ENCODE measurements at regions not wholly inside any gene's neighbourhood (a gene's known extent, or its start where the extent isn't known, plus 50 kb on each side); places are given as distances from the start of the nearest gene placed in this dataset.

DNA sequence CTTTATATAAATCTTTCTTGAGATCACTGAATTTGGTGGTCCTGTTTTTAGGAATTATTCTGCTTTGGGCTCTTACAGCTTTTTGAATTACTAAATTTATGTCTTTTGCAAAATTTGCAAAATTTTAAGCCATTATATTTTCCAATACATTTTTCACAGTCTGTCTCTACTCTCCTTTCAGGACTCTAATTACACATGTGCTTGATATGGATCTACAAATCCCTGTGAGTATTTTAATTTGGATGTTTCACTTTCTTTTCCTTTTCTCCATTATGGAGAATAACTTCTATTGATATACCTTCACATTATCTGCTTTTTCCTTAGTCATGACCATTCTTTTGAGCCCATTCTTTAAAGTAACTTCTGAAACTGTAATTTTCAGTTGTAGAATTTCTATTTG, 315.4 kb downstream of the DCAF12L2 start:
- no peaks in the 10 kb centered on the region for H4K20me1 ChIP-seq (ENCODE audit: insufficient read depth, low read depth, low read length)

GRCh38 chrX:125883169-125883568, 282.9 kb downstream of the DCAF12L2 start:
- H3K4me3 ChIP-seq (ENCODE audit: low read length), result no peak overlapping the region
- H3K9me2 ChIP-seq (replicated peaks; ENCODE audit: insufficient read depth, low read length), result no peaks in the 10 kb centered on the region

More for the DNA sequence above, 315.4 kb downstream of the DCAF12L2 start:
- H3K9me3 ChIP-seq (ENCODE audit: low read length), result no peaks in the 10 kb centered on the region
- no peaks in the 10 kb centered on the region for H3K79me2 ChIP-seq (ENCODE audit: low read length)
- no peak overlapping the region for H3K9ac ChIP-seq (ENCODE audit: low read length)
- peak overlapping the region; percentile 69; the same call in 1 of the 2 replicates for H2AFZ ChIP-seq (ENCODE audit: low read length)
- H3K9me2 ChIP-seq (replicated peaks; ENCODE audit: insufficient read depth, low read length), result no peaks in the 10 kb centered on the region
- H3K4me1 ChIP-seq (ENCODE audit: low read length), result peaks cover 10% of the 10 kb centered on the region
- no peak overlapping the region for H3K4me2 ChIP-seq (ENCODE audit: low read depth, low read length, poor library complexity, severe bottlenecking)
- H3K27ac ChIP-seq (ENCODE audit: low read length), result peak overlapping the region; percentile 7; the same call in 1 of the 2 replicates
- no peak for DNase-seq
- no peaks in the 10 kb centered on the region for H3K27me3 ChIP-seq (ENCODE audit: low read length)
- no peaks in the 10 kb centered on the region for H3K36me3 ChIP-seq (ENCODE audit: insufficient read depth, low read length)
- no peak overlapping the region for H3K4me3 ChIP-seq (ENCODE audit: low read length)

GRCh38 chrX:125894947-125895346, 271.1 kb downstream of the DCAF12L2 start:
- no peaks in the 10 kb centered on the region for H4K20me1 ChIP-seq (ENCODE audit: insufficient read depth, low read depth, low read length)
- no peak overlapping the region for H3K27ac ChIP-seq (ENCODE audit: low read length)
- H2AFZ ChIP-seq (ENCODE audit: low read length), result no peak overlapping the region
- H3K9me3 ChIP-seq (ENCODE audit: low read length), result no peaks in the 10 kb centered on the region; the same call in 1 of the 2 replicates
- H3K36me3 ChIP-seq (ENCODE audit: insufficient read depth, low read length), result no peaks in the 10 kb centered on the region
- H3K4me1 ChIP-seq (ENCODE audit: low read length), result 0 out of 2 replicates have a peak, but pooled peaks cover 4% of the 10 kb centered on the region
- no peak overlapping the region for H3K9ac ChIP-seq (ENCODE audit: low read length)
- no peaks in the 10 kb centered on the region for H3K79me2 ChIP-seq (ENCODE audit: low read length)
- H3K27me3 ChIP-seq (ENCODE audit: low read length), result no peaks in the 10 kb centered on the region
- no peaks in the 10 kb centered on the region for H3K9me2 ChIP-seq (replicated peaks; ENCODE audit: insufficient read depth, low read length)
- DNase-seq, result no peak
- no peak overlapping the region for H3K4me2 ChIP-seq (ENCODE audit: low read depth, low read length, poor library complexity, severe bottlenecking)
- no peak overlapping the region for H3K4me3 ChIP-seq (ENCODE audit: low read length)

More at GRCh38 chrX:125883169-125883568, 282.9 kb downstream of the DCAF12L2 start:
- Histone ChIP-seq H3K9ac (ENCODE audit: low read length) (no peak overlapping the region), H4K20me1 (ENCODE audit: insufficient read depth, low read depth, low read length) (no peaks in the 10 kb centered on the region), H3K27me3 (ENCODE audit: low read length) (no peaks in the 10 kb centered on the region), H3K79me2 (ENCODE audit: low read length) (no peaks in the 10 kb centered on the region), H2AFZ (ENCODE audit: low read length) (no peak overlapping the region), H3K4me2 (ENCODE audit: low read depth, low read length, poor library complexity, severe bottlenecking) (no peak overlapping the region), H3K9me3 (ENCODE audit: low read length) (peaks cover 19% of the 10 kb centered on the region), H3K27ac (ENCODE audit: low read length) (no peak overlapping the region), H3K4me1 (ENCODE audit: low read length) (no peaks in the 10 kb centered on the region), H3K36me3 (ENCODE audit: insufficient read depth, low read length) (no peaks in the 10 kb centered on the region; the same call in 1 of the 2 replicates)
- no peak for DNase-seq

GRCh38 chrX:125895518-125895917, 270.6 kb downstream of the DCAF12L2 start:
- no peak overlapping the region for H3K27ac ChIP-seq (ENCODE audit: low read length)
- H3K4me1 ChIP-seq (ENCODE audit: low read length), result 0 out of 2 replicates have a peak, but pooled peaks cover 4% of the 10 kb centered on the region
- peaks cover under 1% of the 10 kb centered on the region; the same call in 1 of the 2 replicates for H3K9me3 ChIP-seq (ENCODE audit: low read length)
- no peak overlapping the region for H3K9ac ChIP-seq (ENCODE audit: low read length)
- H3K79me2 ChIP-seq (ENCODE audit: low read length), result no peaks in the 10 kb centered on the region
- H3K9me2 ChIP-seq (replicated peaks; ENCODE audit: insufficient read depth, low read length), result no peaks in the 10 kb centered on the region
- H3K4me3 ChIP-seq (ENCODE audit: low read length), result no peak overlapping the region
- DNase-seq, result no peak
- H3K4me2 ChIP-seq (ENCODE audit: low read depth, low read length, poor library complexity, severe bottlenecking), result no peak overlapping the region
- H4K20me1 ChIP-seq (ENCODE audit: insufficient read depth, low read depth, low read length), result no peaks in the 10 kb centered on the region
- no peaks in the 10 kb centered on the region for H3K36me3 ChIP-seq (ENCODE audit: insufficient read depth, low read length)
- peak overlapping the region; percentile 24; the same call in 1 of the 2 replicates for H2AFZ ChIP-seq (ENCODE audit: low read length)
- no peaks in the 10 kb centered on the region for H3K27me3 ChIP-seq (ENCODE audit: low read length)

- Histone ChIP-seq H3K36me3 (ENCODE audit: insufficient read depth, low read length) (no peaks in the 10 kb centered on the region), H3K9me3 (ENCODE audit: low read length) (no peaks in the 10 kb centered on the region), H2AFZ (ENCODE audit: low read length) (no peak overlapping the region), H3K4me1 (ENCODE audit: low read length) (no peaks in the 10 kb centered on the region), H3K27ac (ENCODE audit: low read length) (no peak overlapping the region), H3K9ac (ENCODE audit: low read length) (no peak overlapping the region), H3K27me3 (ENCODE audit: low read length) (no peaks in the 10 kb centered on the region), H3K79me2 (ENCODE audit: low read length) (no peaks in the 10 kb centered on the region), H3K4me2 (ENCODE audit: low read depth, low read length, poor library complexity, severe bottlenecking) (no peak overlapping the region), H4K20me1 (ENCODE audit: insufficient read depth, low read depth, low read length) (no peaks in the 10 kb centered on the region), H3K4me3 (ENCODE audit: low read length) (no peak overlapping the region), H3K9me2 (replicated peaks; ENCODE audit: insufficient read depth, low read length) (no peaks in the 10 kb centered on the region)
- DNase-seq, result no peak
Observed at GRCh38 chrX:125926295-125926694, 239.8 kb downstream of the DCAF12L2 start.

DNA sequence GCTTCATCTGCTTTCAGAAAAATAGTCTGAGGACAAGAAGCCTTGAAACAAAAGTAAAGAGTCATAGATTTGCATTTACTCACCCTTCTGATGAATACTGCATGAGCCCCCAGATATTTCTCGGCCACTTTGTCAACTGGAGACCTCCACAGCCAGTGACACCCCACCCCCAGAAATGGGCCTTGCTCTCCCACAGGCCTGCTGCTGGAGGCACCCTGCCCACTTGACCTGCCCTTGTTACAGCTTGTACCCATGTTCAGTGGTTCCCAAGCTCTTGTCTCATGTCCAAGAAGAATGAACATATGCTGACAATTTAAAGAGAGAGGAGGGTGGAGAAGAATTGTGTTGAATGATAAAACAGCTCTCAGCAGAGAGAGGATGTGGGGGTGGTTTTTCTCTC, 225.1 kb downstream of the DCAF12L2 start:
- no peaks in the 10 kb centered on the region for H3K27me3 ChIP-seq (ENCODE audit: low read length)
- no peaks in the 10 kb centered on the region for H3K9me3 ChIP-seq (ENCODE audit: low read length)
- no peak for DNase-seq
- no peaks in the 10 kb centered on the region for H4K20me1 ChIP-seq (ENCODE audit: insufficient read depth, low read depth, low read length)
- H3K4me3 ChIP-seq (ENCODE audit: low read length), result no peak overlapping the region
- H2AFZ ChIP-seq (ENCODE audit: low read length), result no peak overlapping the region
- no peak overlapping the region for H3K4me2 ChIP-seq (ENCODE audit: low read depth, low read length, poor library complexity, severe bottlenecking)
- no peak overlapping the region for H3K9ac ChIP-seq (ENCODE audit: low read length)
- no peaks in the 10 kb centered on the region for H3K79me2 ChIP-seq (ENCODE audit: low read length)
- H3K4me1 ChIP-seq (ENCODE audit: low read length), result no peaks in the 10 kb centered on the region
- H3K36me3 ChIP-seq (ENCODE audit: insufficient read depth, low read length), result no peaks in the 10 kb centered on the region
- no peaks in the 10 kb centered on the region for H3K9me2 ChIP-seq (replicated peaks; ENCODE audit: insufficient read depth, low read length)
- H3K27ac ChIP-seq (ENCODE audit: low read length), result no peak overlapping the region

GRCh38 chrX:125947501-125947900, 218.6 kb downstream of the DCAF12L2 start:
- Histone ChIP-seq H3K79me2 (ENCODE audit: low read length) (no peaks in the 10 kb centered on the region), H4K20me1 (ENCODE audit: insufficient read depth, low read depth, low read length) (no peaks in the 10 kb centered on the region), H3K27me3 (ENCODE audit: low read length) (no peaks in the 10 kb centered on the region), H3K4me1 (ENCODE audit: low read length) (no peaks in the 10 kb centered on the region), H3K36me3 (ENCODE audit: insufficient read depth, low read length) (no peaks in the 10 kb centered on the region), H3K9me2 (replicated peaks; ENCODE audit: insufficient read depth, low read length) (no peaks in the 10 kb centered on the region), H3K9me3 (ENCODE audit: low read length) (no peaks in the 10 kb centered on the region), H3K9ac (ENCODE audit: low read length) (no peak overlapping the region), H3K27ac (ENCODE audit: low read length) (no peak overlapping the region), H3K4me2 (ENCODE audit: low read depth, low read length, poor library complexity, severe bottlenecking) (no peak overlapping the region), H2AFZ (ENCODE audit: low read length) (no peak overlapping the region), H3K4me3 (ENCODE audit: low read length) (no peak overlapping the region)
- no peak for DNase-seq

GRCh38 chrX:125952973-125953372, 213.1 kb downstream of the DCAF12L2 start:
- Histone ChIP-seq H3K9me2 (replicated peaks; ENCODE audit: insufficient read depth, low read length) (no peaks in the 10 kb centered on the region; the same call in 1 of the 2 replicates), H3K27me3 (ENCODE audit: low read length) (no peaks in the 10 kb centered on the region), H3K36me3 (ENCODE audit: insufficient read depth, low read length) (no peaks in the 10 kb centered on the region), H3K79me2 (ENCODE audit: low read length) (no peaks in the 10 kb centered on the region), H2AFZ (ENCODE audit: low read length) (no peak overlapping the region), H3K9ac (ENCODE audit: low read length) (no peak overlapping the region), H3K4me1 (ENCODE audit: low read length) (no peaks in the 10 kb centered on the region), H3K4me2 (ENCODE audit: low read depth, low read length, poor library complexity, severe bottlenecking) (no peak overlapping the region), H3K4me3 (ENCODE audit: low read length) (no peak overlapping the region), H3K9me3 (ENCODE audit: low read length) (no peaks in the 10 kb centered on the region), H3K27ac (ENCODE audit: low read length) (no peak overlapping the region), H4K20me1 (ENCODE audit: insufficient read depth, low read depth, low read length) (no peaks in the 10 kb centered on the region)
- DNase-seq, result no peak
